SK-N-SH treated with all-trans-retinoic acid at 6 μM for 48 hours (cell line): ENCODE measurements at regions not wholly inside any gene's neighbourhood (a gene's known extent, or its start where the extent isn't known, plus 50 kb on each side); places are given as distances from the start of the nearest gene placed in this dataset.

Experiments used
- ATAC-seq: fragments of 200-7000 bp; cut with Tn5 transposase; 3 replicates; pipeline ENCODE4 v1.9.1; 2020; ENCODE audit warnings: mild to moderate bottlenecking, moderate library complexity
- ARNTL ChIP-seq: fragments of 450-650 bp; formaldehyde crosslinking; IDR thresholded peaks from 2 replicates; pipeline ENCODE4 v1.5.0; 2020; ENCODE audit warnings: low read depth, mild to moderate bottlenecking, moderate library complexity, borderline replicate concordance
- CREB5 ChIP-seq: fragments of 250-450 bp; sonication (Bioruptor Pico); IDR thresholded peaks from 2 replicates; pipeline ENCODE4 v1.5.1; 2020; ENCODE audit warnings: low read depth, mild to moderate bottlenecking, moderate library complexity
- CSDC2 ChIP-seq: fragments of 250-450 bp; sonication (Bioruptor Pico); IDR thresholded peaks from 2 replicates; pipeline ENCODE4 v1.5.0; 2020; ENCODE audit warnings: mild to moderate bottlenecking, moderate library complexity
- CSRNP3 ChIP-seq: fragments of 250-450 bp; sonication (Bioruptor Pico); IDR thresholded peaks from 2 replicates; pipeline ENCODE4 v1.5.1; 2021; ENCODE audit warnings: mild to moderate bottlenecking, moderate library complexity
- ESRRG ChIP-seq: fragments of 250-450 bp; sonication (Bioruptor Pico); IDR thresholded peaks from 2 replicates; pipeline ENCODE4 v1.6.1; 2021; ENCODE audit warnings: mild to moderate bottlenecking
- GLIS3 ChIP-seq: fragments of 250-450 bp; sonication (Bioruptor Pico); IDR thresholded peaks from 2 replicates; pipeline ENCODE4 v1.5.0; 2020; ENCODE audit warnings: mild to moderate bottlenecking, moderate library complexity
- OSR1 ChIP-seq: fragments of 250-450 bp; sonication (Bioruptor Pico); IDR thresholded peaks from 2 replicates; pipeline ENCODE4 v1.8.0; 2022; ENCODE audit warnings: moderate library complexity, mild to moderate bottlenecking, inconsistent platforms
- PATZ1 ChIP-seq: fragments of 250-450 bp; sonication (Bioruptor Pico); IDR thresholded peaks from 2 replicates; pipeline ENCODE4 v1.8.0; 2020; ENCODE audit warnings: mild to moderate bottlenecking, moderate library complexity, borderline replicate concordance
- POU6F1 ChIP-seq: fragments of 250-450 bp; sonication (Bioruptor Pico); IDR thresholded peaks from 2 replicates; pipeline ENCODE4 v1.8.0; 2021; ENCODE audit warnings: low read depth, mild to moderate bottlenecking, moderate library complexity, borderline replicate concordance
- PPARA ChIP-seq: fragments of 250-450 bp; sonication (Bioruptor Pico); IDR thresholded peaks from 2 replicates; pipeline ENCODE4 v1.5.0; 2020; ENCODE audit warnings: mild to moderate bottlenecking, borderline replicate concordance
- RARB ChIP-seq: fragments of 250-450 bp; sonication (Bioruptor Pico); IDR thresholded peaks from 2 replicates; pipeline ENCODE4 v1.8.0; 2021; ENCODE audit warnings: mild to moderate bottlenecking, moderate library complexity
- SNAI2 ChIP-seq: fragments of 250-450 bp; sonication (Bioruptor Pico); IDR thresholded peaks from 2 replicates; pipeline ENCODE4 v1.5.0; 2020; ENCODE audit warnings: mild to moderate bottlenecking, moderate library complexity
- TOX ChIP-seq: fragments of 250-450 bp; sonication (Bioruptor Pico); IDR thresholded peaks from 2 replicates; pipeline ENCODE4 v1.8.0; 2021; ENCODE audit warnings: mild to moderate bottlenecking, moderate library complexity, borderline replicate concordance
- TSHZ2 ChIP-seq: fragments of 250-450 bp; sonication (Bioruptor Pico); IDR thresholded peaks from 2 replicates; pipeline ENCODE4 v1.5.0; 2020; ENCODE audit warnings: mild to moderate bottlenecking, moderate library complexity
- ZFP3 ChIP-seq: fragments of 250-450 bp; sonication (Bioruptor Pico); IDR thresholded peaks from 2 replicates; pipeline ENCODE4 v1.5.0; 2020; ENCODE audit warnings: mild to moderate bottlenecking, moderate library complexity
- ZNF565 ChIP-seq: fragments of 450-650 bp; formaldehyde crosslinking; conservative IDR thresholded peaks from 2 replicates; pipeline ENCODE4 v1.5.0; 2020; ENCODE audit warnings: low read depth, mild to moderate bottlenecking, moderate library complexity
- ZNF70 ChIP-seq: fragments of 450-650 bp; formaldehyde crosslinking; IDR thresholded peaks from 2 replicates; pipeline ENCODE4 v1.5.0; 2020; ENCODE audit warnings: mild to moderate bottlenecking, moderate library complexity
- ZNF8 ChIP-seq: fragments of 450-650 bp; formaldehyde crosslinking; IDR thresholded peaks from 2 replicates; pipeline ENCODE4 v1.5.0; 2020; ENCODE audit warnings: mild to moderate bottlenecking, moderate library complexity

- no peak for ATAC-seq
Measured at GRCh38 chr11:69891421-69892236, 72.4 kb upstream of the FGF3 start.

More at GRCh38 chr11:69891421-69892236, 72.4 kb upstream of the FGF3 start:
- no peak for TF ChIP-seq SNAI2
- no peak for TF ChIP-seq OSR1 (CRISPR knock-in tag)
- no peak for TF ChIP-seq TSHZ2 (CRISPR knock-in tag)
- no peak for TF ChIP-seq CSDC2 (CRISPR knock-in tag)
- TF ChIP-seq ARNTL (CRISPR knock-in tag), result no peak
- no peak for TF ChIP-seq ESRRG
- TF ChIP-seq ZNF8 (CRISPR knock-in tag), result no peak
- no peak for TF ChIP-seq ZFP3 (CRISPR knock-in tag)
- TF ChIP-seq TOX (CRISPR knock-in tag), result no peak
- TF ChIP-seq ZNF70 (CRISPR knock-in tag), result no peak
- no peak for TF ChIP-seq PATZ1 (CRISPR knock-in tag)
- no peak for TF ChIP-seq GLIS3 (CRISPR knock-in tag)
- TF ChIP-seq CSRNP3 (CRISPR knock-in tag), result no peak
- TF ChIP-seq ZNF565 (CRISPR knock-in tag), result no peak
- no peak for TF ChIP-seq PPARA
- no peak for TF ChIP-seq RARB (CRISPR knock-in tag)
- TF ChIP-seq CREB5, result no peak
- TF ChIP-seq POU6F1 (CRISPR knock-in tag), result no peak
